Endothelial cell of umbilical vein (primary cell): ENCODE measurements at regions not wholly inside any gene's neighbourhood (a gene's known extent, or its start where the extent isn't known, plus 50 kb on each side); places are given as distances from the start of the nearest gene placed in this dataset.

ENCODE experiments used
- EZH2 ChIP-seq: IDR thresholded peaks from 2 replicates; pipeline ENCODE4 v1.6.1; 2012; ENCODE audit warnings: borderline replicate concordance, low read depth, mild to moderate bottlenecking, moderate library complexity, low read length, inconsistent platforms; ENCODE audit not compliant: severe bottlenecking
- FOS ChIP-seq: IDR thresholded peaks from 2 replicates; pipeline ENCODE4 v1.6.1; 2011; ENCODE audit warnings: mild to moderate bottlenecking, low read length, moderate library complexity, borderline replicate concordance; ENCODE audit not compliant: insufficient read depth
- POLR2A ChIP-seq: IDR thresholded peaks from 2 replicates; pipeline ENCODE4 v1.6.1; 2012; ENCODE audit warnings: low read depth, mild to moderate bottlenecking, control low read depth, low read length
- TF ChIP-seq, protein P1 (sequence below), 2 donors: IDR thresholded peaks; 1 replicate in 1 of 2; 2 replicates in 1 of 2; pipeline ENCODE4 v1.5.1; 2011; ENCODE audit warnings: low read length in 2 of 2, mild to moderate bottlenecking in 2 of 2, moderate library complexity in 2 of 2, control low read depth in 1 of 2, inconsistent platforms in 1 of 2, low read depth in 1 of 2; ENCODE audit not compliant: insufficient read depth in 1 of 2; ENCODE audit errors: extremely low read depth in 1 of 2
- TF ChIP-seq, protein P2 (sequence below): IDR thresholded peaks from 2 replicates; pipeline ENCODE4 v1.6.1; 2011; ENCODE audit not compliant: insufficient read depth, insufficient read length

DNA sequence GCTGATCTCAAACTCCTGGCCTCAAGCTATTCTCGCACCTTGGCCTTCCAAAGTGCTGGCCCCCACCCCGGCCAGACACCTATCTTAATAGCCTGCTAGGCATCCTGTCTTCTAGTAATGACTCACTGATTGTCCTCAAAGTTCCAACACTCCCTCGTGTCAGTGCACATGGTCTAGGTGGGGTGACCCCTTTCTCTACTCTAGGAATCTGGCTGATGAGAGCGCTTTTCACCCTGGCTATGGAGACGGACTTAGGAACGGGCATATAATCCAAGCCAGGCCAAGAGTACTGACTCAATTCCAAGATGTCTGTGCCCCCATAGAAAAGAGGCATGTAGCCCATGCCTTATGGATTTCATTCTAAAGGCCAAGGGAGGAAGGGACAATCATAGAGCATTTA lies 67.0 kb downstream of the PRLHR start:
- TF ChIP-seq, protein P1, sequence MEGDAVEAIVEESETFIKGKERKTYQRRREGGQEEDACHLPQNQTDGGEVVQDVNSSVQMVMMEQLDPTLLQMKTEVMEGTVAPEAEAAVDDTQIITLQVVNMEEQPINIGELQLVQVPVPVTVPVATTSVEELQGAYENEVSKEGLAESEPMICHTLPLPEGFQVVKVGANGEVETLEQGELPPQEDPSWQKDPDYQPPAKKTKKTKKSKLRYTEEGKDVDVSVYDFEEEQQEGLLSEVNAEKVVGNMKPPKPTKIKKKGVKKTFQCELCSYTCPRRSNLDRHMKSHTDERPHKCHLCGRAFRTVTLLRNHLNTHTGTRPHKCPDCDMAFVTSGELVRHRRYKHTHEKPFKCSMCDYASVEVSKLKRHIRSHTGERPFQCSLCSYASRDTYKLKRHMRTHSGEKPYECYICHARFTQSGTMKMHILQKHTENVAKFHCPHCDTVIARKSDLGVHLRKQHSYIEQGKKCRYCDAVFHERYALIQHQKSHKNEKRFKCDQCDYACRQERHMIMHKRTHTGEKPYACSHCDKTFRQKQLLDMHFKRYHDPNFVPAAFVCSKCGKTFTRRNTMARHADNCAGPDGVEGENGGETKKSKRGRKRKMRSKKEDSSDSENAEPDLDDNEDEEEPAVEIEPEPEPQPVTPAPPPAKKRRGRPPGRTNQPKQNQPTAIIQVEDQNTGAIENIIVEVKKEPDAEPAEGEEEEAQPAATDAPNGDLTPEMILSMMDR (IDR thresholded peaks at IDR 0.05; ENCODE audit: extremely low read depth in 1 of 2, insufficient read depth in 1 of 2, low read depth in 1 of 2, low read length in 2 of 2): no peak
- TF ChIP-seq FOS: no peak
- TF ChIP-seq POLR2A: no peak
- TF ChIP-seq, protein P2, sequence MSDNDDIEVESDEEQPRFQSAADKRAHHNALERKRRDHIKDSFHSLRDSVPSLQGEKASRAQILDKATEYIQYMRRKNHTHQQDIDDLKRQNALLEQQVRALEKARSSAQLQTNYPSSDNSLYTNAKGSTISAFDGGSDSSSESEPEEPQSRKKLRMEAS: no peak
- no peak for TF ChIP-seq EZH2
